GM23338 (cell line): ENCODE measurements at regions not wholly inside any gene's neighbourhood (a gene's known extent, or its start where the extent isn't known, plus 50 kb on each side); places are given as distances from the start of the nearest gene placed in this dataset.

Experiments used
- CREB1 ChIP-seq: fragments of 250-450 bp; sonication (Bioruptor Pico); IDR thresholded peaks from 2 replicates; pipeline ENCODE4 v1.5.0; 2020; ENCODE audit warnings: low read depth, mild to moderate bottlenecking, moderate library complexity
- ETS1 ChIP-seq: IDR thresholded peaks from 2 replicates; pipeline ENCODE4 v1.6.1; 2016; ENCODE audit warnings: antibody characterized with exemption
- EZH2 ChIP-seq: fragments of 200-600 bp; sonication (generic); IDR thresholded peaks from one replicate; pipeline ENCODE4 v1.8.0; 2017; ENCODE audit warnings: antibody characterized with exemption, mild to moderate bottlenecking, low read depth; ENCODE audit not compliant: unreplicated experiment
- EZH2phosphoT487 ChIP-seq: fragments of 200-600 bp; sonication (generic); IDR thresholded peaks from one replicate; pipeline ENCODE4 v1.8.1; 2018; ENCODE audit warnings: antibody characterized with exemption; ENCODE audit not compliant: unreplicated experiment
- JUNB ChIP-seq: IDR thresholded peaks from one replicate; pipeline ENCODE4 v1.6.1; 2016; ENCODE audit warnings: antibody characterized with exemption; ENCODE audit not compliant: unreplicated experiment
- POLR2AphosphoS5 ChIP-seq: IDR thresholded peaks from 2 replicates; pipeline ENCODE4 v1.6.1; 2016; ENCODE audit warnings: antibody characterized with exemption, low read depth
- ZNF331 ChIP-seq: fragments of 250-450 bp; sonication (Bioruptor Pico); IDR thresholded peaks from 2 replicates; pipeline ENCODE4 v1.5.0; 2020; ENCODE audit warnings: low read depth, mild to moderate bottlenecking, moderate library complexity
- TF ChIP-seq, protein P1 (sequence below), 2 experiments: fragments of 200-600 bp in 1 of 2; sonication (generic) in 1 of 2; conservative IDR thresholded peaks; 2 replicates each; pipeline versions ENCODE4 v1.5.1 to v1.6.1; 2016 to 2017; ENCODE audit warnings: antibody characterized with exemption in 2 of 2, low read depth in 2 of 2, mild to moderate bottlenecking in 2 of 2, moderate library complexity in 1 of 2
- TF ChIP-seq, protein P2 (sequence below): IDR thresholded peaks from one replicate; pipeline ENCODE4 v1.6.1; 2018; ENCODE audit warnings: antibody characterized with exemption; ENCODE audit not compliant: unreplicated experiment

DNA sequence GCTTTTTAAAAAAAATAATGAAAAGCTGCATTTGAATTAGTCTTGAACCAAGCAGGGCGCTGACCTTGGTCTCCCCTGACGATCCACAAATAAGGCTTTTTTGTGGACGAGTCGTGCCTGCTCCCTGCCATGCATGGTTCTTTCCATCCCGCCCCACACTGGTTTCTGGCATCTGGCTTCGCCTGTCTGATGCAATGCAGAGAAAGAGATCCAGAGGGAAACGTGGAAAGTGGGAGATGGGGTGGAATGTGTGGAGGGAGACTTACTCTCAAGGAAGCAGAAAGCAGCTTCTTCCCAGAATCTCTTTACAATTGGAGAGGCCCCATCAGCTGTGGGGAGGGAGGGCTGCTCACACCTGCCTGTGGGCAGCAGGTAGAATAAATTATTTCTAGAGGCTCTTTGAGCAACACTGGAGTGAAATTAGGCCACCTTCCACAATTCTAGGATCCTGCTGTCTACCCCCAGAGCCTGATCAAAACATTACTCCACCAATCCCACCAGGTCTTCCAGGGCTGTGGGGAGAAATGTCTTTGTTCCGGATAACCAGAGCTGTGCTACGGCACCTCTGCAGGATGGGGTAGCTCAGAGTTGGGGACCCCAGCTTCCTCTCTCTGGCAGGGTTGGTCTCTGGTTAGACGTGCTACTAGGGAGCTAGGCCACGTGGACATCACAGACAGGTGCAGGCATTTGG is 183.5 kb downstream of the UQCRFS1 start:
- TF ChIP-seq, protein P1, sequence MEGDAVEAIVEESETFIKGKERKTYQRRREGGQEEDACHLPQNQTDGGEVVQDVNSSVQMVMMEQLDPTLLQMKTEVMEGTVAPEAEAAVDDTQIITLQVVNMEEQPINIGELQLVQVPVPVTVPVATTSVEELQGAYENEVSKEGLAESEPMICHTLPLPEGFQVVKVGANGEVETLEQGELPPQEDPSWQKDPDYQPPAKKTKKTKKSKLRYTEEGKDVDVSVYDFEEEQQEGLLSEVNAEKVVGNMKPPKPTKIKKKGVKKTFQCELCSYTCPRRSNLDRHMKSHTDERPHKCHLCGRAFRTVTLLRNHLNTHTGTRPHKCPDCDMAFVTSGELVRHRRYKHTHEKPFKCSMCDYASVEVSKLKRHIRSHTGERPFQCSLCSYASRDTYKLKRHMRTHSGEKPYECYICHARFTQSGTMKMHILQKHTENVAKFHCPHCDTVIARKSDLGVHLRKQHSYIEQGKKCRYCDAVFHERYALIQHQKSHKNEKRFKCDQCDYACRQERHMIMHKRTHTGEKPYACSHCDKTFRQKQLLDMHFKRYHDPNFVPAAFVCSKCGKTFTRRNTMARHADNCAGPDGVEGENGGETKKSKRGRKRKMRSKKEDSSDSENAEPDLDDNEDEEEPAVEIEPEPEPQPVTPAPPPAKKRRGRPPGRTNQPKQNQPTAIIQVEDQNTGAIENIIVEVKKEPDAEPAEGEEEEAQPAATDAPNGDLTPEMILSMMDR (conservative IDR thresholded peaks at IDR 0.05; ENCODE audit: low read depth in 2 of 2): no peak
- TF ChIP-seq EZH2phosphoT487 (no peak), POLR2AphosphoS5 (no peak), JUNB (no peak), CREB1 (no peak), ETS1 (no peak), ZNF331 (no peak), EZH2 (no peak)
- TF ChIP-seq, protein P2, sequence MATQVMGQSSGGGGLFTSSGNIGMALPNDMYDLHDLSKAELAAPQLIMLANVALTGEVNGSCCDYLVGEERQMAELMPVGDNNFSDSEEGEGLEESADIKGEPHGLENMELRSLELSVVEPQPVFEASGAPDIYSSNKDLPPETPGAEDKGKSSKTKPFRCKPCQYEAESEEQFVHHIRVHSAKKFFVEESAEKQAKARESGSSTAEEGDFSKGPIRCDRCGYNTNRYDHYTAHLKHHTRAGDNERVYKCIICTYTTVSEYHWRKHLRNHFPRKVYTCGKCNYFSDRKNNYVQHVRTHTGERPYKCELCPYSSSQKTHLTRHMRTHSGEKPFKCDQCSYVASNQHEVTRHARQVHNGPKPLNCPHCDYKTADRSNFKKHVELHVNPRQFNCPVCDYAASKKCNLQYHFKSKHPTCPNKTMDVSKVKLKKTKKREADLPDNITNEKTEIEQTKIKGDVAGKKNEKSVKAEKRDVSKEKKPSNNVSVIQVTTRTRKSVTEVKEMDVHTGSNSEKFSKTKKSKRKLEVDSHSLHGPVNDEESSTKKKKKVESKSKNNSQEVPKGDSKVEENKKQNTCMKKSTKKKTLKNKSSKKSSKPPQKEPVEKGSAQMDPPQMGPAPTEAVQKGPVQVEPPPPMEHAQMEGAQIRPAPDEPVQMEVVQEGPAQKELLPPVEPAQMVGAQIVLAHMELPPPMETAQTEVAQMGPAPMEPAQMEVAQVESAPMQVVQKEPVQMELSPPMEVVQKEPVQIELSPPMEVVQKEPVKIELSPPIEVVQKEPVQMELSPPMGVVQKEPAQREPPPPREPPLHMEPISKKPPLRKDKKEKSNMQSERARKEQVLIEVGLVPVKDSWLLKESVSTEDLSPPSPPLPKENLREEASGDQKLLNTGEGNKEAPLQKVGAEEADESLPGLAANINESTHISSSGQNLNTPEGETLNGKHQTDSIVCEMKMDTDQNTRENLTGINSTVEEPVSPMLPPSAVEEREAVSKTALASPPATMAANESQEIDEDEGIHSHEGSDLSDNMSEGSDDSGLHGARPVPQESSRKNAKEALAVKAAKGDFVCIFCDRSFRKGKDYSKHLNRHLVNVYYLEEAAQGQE: no peak
